H4 (cell line): ENCODE measurements at regions not wholly inside any gene's neighbourhood (a gene's known extent, or its start where the extent isn't known, plus 50 kb on each side); places are given as distances from the start of the nearest gene placed in this dataset.

Source experiments
- DNase-seq: peaks from one replicate; pipeline ENCODE4 v3.0.0-alpha.2; 2015; ENCODE audit warnings: low spot score

DNA sequence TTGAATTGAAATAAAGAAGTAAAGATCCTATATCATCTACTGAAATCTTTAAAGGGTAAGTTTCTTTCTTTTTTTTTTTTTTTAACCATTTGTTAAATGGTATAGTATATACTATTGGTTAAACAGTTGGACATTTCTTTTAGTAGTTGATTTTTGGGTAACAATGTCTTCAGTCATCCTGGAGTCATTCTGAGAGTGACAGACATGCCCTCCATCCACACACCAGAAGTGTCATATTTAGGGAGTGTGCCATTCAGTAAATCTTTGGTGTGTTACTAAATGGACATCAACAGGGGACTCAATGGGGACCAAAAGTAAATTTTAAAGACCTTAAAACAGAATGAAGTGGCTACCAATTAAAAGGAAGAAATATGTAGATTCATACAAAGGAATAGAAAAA is 50.8 kb upstream of the SLC39A10 start:
- no peak for DNase-seq

- no peak for DNase-seq
Observed at GRCh38 chr2:195604706-195605105, 52.3 kb upstream of the SLC39A10 start.

DNA sequence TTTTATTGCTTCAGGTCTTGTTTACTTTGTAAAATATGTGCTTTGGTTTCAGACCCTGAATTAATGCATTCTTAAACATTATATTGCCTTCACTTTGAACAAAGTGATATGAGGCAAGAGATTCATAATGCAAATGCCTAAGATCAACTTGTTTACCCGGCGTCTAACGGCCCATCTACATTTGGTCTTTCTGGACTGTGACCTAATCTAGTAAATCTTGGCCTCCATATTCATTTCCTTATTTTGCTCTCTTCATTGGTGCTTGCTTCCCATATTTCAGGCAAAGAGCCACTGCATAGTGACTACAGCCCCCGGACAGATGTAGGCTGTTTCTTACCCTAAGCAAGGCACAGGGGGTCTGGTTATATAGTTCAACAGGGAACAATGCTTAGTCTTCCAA is 53.0 kb upstream of the SLC39A10 start:
- no peak for DNase-seq

DNA sequence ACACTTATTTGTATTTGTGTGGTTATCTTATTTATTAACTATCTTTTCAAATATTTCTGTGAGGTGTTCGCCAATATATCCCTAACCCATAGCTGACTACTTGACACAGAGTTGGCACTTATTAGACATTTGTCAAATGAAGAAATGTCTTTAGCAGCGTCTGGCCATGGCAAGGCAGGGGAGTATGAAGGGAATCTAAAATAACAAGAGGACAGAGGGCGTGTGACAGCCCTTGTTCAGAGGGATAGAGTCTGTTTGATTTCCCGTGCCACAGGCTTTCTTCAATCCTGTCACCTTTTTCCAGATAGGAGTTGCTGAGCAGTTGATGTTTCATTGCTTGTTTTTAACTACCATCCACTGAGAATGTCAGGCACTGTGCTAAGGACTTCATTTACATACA is 53.6 kb upstream of the SLC39A10 start:
- no peak for DNase-seq

- no peak for DNase-seq
Observed at GRCh38 chr2:195602687-195603086, 54.3 kb upstream of the SLC39A10 start.

- DNase-seq, result no peak
Observed at GRCh38 chr2:195601361-195601760, 55.7 kb upstream of the SLC39A10 start.

DNA sequence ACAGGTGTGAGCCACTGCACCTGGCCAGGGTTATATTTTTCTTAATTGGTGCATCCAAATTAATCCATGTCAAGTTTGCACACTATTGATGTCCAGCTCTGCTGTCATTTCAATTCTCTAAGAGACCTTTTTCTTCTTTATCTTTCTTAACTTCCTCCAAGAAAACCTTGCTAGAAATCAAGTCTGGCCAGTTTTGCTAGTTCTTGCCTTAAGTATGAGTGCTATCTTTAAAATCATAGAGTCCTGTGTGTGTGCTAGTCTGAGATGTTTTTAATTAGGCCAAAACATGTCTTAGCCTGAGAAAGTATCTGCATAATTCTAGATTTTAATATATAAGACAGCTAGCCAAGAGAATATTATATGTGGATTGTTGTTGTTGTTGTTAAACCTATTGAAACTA is 56.2 kb upstream of the SLC39A10 start:
- no peak for DNase-seq

DNA sequence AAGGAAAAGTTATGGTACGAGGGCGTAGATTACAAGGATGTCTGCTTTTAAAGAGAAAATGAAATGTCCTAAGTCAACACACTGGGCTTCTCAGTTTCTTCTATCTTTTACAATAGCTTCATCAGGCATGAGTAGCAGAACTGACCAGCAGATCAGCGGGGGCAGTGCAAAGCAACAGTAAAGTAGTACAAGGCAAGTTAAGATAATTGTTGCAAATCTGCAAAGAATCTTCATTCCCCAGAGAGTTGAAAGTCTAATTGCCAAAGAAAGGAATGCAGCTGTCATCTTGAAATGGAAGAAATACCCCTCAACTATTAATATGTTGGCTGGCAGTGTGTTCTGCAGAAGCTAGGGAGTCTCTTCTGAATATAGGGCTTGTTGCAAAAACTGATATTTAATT is 60.2 kb upstream of the SLC39A10 start:
- no peak for DNase-seq

GRCh38 chr2:195595825-195596224 is 61.2 kb upstream of the SLC39A10 start:
- no peak for DNase-seq

DNA sequence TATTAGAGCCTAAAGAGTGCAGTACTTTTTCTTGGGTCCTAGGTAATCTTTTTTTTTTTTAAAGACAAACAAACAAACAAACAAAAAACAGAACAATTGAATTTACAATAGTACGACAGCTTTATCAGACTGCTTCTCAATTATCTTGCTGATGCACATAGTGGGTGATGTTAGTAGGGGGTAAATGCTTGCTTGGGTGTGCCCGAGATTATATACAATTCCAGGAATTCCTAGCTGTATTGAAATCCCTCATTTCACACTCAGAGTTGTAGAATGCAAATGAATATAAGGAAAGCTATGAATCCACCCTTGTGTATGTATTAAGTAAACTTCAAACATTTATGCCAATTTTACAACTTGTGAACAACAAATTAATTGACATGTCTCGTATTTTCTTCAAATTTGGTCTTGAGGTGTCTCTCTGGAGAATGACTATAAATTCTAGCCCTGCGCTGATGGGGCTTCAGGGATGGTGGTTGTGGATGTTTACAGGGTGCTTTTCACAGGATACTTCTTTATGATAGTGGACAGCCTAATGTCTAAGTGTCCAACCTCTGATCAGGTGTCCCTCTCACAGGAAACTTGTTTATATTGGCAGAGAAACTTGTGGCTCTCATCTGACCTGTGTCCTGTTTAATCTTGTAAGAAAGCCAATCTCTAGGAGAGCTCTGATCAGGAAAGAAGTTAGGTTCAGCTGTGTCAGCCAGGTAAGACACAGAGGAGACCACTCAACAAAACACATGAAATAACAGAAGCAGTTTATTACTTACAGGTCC is 61.9 kb upstream of the SLC39A10 start:
- no peak for DNase-seq

- no peak for DNase-seq
Observed at GRCh38 chr2:195594248-195594647, 62.8 kb upstream of the SLC39A10 start.

- no peak for DNase-seq
Observed at GRCh38 chr2:195592105-195592504, 64.9 kb upstream of the SLC39A10 start.

GRCh38 chr2:195590861-195591205 is 66.2 kb upstream of the SLC39A10 start:
- no peak for DNase-seq

DNA sequence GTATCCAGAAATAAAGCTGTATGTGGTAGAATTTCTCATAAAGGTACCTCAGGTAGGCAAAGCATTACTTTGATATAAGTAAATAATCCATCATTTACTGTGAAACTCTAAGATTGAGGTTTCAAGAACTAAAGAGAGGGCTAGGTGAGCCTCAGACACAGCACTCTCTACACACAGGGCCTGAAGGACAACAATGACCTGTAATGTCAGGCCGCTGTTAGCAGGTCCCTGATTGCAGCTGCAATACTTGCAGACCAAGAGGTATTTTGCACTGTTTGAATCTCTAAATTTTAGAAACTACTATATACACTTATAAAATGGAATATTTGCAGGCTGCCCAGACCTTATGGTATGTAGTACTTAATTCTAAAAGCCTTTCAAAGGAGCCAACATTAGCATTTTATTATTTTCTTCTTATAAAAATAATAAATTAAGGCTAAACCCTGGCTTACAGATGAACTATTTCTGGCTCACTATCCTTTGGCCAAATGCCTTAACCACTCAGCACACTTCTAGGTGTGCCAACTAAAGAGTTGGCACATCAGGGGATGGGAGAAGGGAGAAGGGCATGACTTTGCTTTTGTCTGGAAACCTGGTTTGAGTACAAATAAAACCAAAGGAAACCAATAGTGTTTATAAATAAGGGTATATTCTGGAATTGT is 66.7 kb upstream of the SLC39A10 start:
- DNase-seq, result no peak

- no peak for DNase-seq
Observed at GRCh38 chr2:195587966-195588365, 69.1 kb upstream of the SLC39A10 start.

DNA sequence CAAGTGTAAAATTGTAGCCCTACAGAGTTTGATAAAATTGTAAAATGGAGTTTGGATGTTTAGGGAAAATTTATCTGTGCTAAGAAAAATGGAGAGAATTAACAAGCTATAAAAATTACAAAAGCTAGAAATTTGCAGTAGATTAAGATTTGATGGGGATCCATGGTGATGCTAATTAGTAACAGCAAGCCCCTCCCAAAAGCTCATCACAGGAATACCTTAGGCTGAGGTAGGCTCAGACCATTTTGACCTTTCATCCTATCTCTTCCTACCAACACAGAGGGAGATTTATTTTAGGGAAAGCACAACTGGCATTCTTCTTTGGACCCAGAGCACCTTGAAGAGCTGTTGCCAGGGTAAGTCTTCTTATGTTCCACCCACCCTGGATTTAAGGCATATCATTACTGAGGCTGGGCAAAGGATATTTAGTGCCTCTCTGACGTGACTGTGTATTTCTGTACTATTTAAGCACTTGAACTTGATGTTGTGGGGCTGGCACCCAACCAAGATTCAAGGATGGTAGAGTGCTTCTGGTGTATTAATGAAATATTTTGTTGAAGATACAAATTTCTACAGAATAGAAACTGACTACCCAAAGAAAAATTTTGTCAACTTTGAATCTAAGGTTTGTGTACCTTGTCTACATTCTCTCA is 70.8 kb upstream of the SLC39A10 start:
- no peak for DNase-seq

GRCh38 chr2:195582188-195582587 is 74.8 kb upstream of the SLC39A10 start:
- no peak for DNase-seq

DNA sequence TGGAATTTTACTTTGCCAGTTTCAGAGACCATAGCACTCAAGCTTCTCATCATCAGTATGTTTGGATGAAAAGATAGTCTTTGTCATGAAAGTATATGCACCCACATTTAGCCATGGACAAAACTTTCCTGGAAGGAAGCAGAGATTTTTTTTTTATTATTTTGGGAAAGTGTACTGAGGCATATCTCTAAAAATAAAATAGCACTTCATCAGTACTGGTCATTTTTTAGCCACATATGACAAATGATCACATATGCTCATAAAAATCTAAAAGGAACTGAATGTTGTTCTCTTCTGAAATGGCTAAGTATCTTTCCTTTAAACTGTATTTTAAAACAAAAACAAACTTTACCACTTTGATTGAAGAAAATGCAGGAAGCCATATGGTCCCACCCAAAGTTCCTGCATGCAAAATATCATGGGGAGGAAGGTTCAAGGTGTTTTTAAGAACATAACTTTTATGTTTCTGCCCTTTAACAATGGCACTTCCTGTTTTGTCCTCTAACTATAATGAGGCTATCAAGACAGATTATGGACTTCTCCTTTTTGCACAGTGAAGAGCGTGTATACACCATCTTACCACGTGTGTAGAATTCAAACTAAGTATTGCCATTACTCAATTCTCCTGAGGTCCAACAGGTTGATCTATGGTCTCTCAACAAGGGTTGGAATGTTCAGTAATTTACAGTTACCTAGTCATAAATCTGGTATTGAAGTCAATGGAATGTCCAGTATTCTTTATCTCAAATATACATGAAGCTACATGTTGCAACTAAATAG is 77.1 kb upstream of the SLC39A10 start:
- no peak for DNase-seq

GRCh38 chr2:195575879-195576401 is 81.1 kb upstream of the SLC39A10 start:
- DNase-seq, result peak; percentile 31

GRCh38 chr2:195575016-195575415 is 82.0 kb upstream of the SLC39A10 start:
- DNase-seq, result no peak

- no peak for DNase-seq
Observed at GRCh38 chr2:195574312-195574711, 82.7 kb upstream of the SLC39A10 start.
